Suprapubic skin (tissue), 4 donors: ENCODE measurements at regions not wholly inside any gene's neighbourhood (a gene's known extent, or its start where the extent isn't known, plus 50 kb on each side); places are given as distances from the start of the nearest gene placed in this dataset.

Source experiments
- DNase-seq, 2 donors: peaks; one replicate each; pipeline ENCODE4 v3.0.0-alpha.2; 2019; ENCODE audit warnings: low spot score in 2 of 2
- H3K27ac ChIP-seq: fragments of 200-600 bp; sonication (generic); one replicate; pipeline ENCODE4 v1.5.1; 2019
- H3K27me3 ChIP-seq: fragments of 200-600 bp; sonication (generic); one replicate; pipeline ENCODE4 v1.5.1; 2019
- H3K36me3 ChIP-seq: fragments of 200-600 bp; sonication (generic); one replicate; pipeline ENCODE4 v1.5.1; 2019
- H3K4me1 ChIP-seq: fragments of 200-600 bp; sonication (generic); one replicate; pipeline ENCODE4 v1.5.1; 2019
- H3K4me3 ChIP-seq: fragments of 200-600 bp; sonication (generic); one replicate; pipeline ENCODE4 v1.5.1; 2019; ENCODE audit warnings: mild to moderate bottlenecking
- H3K9me3 ChIP-seq: fragments of 200-600 bp; sonication (generic); one replicate; pipeline ENCODE4 v1.5.1; 2019
- EP300 ChIP-seq: sonication (generic); formaldehyde crosslinking; IDR thresholded peaks from one replicate; pipeline ENCODE4 v1.6.1; 2017; ENCODE audit warnings: antibody characterized with exemption
- POLR2A ChIP-seq, 2 donors: fragments of 450-650 bp; IDR thresholded peaks; one replicate each; pipeline ENCODE4 v1.6.1; 2017; ENCODE audit warnings: antibody characterized with exemption in 2 of 2, mild to moderate bottlenecking in 2 of 2, moderate library complexity in 2 of 2
- POLR2AphosphoS5 ChIP-seq, 3 donors: sonication (generic); formaldehyde crosslinking; IDR thresholded peaks; one replicate each; pipeline ENCODE4 v1.6.1; 2017; ENCODE audit warnings: antibody characterized with exemption in 3 of 3
- WGBS: methylation state at CpG from one replicate; pipeline ENCODE4 v1.1.5; 2018; 5-methylcytosine and 5-hydroxymethylcytosine counted together
- TF ChIP-seq, protein P1 (sequence below), 2 donors: fragments of 200-600 bp in 1 of 2; fragments of 450-650 bp in 1 of 2; sonication (generic) in 1 of 2; IDR thresholded peaks; one replicate each; pipeline ENCODE4 v1.5.1; 2016 to 2019; ENCODE audit warnings: antibody characterized with exemption in 2 of 2, mild to moderate bottlenecking in 1 of 2, moderate library complexity in 1 of 2

DNA sequence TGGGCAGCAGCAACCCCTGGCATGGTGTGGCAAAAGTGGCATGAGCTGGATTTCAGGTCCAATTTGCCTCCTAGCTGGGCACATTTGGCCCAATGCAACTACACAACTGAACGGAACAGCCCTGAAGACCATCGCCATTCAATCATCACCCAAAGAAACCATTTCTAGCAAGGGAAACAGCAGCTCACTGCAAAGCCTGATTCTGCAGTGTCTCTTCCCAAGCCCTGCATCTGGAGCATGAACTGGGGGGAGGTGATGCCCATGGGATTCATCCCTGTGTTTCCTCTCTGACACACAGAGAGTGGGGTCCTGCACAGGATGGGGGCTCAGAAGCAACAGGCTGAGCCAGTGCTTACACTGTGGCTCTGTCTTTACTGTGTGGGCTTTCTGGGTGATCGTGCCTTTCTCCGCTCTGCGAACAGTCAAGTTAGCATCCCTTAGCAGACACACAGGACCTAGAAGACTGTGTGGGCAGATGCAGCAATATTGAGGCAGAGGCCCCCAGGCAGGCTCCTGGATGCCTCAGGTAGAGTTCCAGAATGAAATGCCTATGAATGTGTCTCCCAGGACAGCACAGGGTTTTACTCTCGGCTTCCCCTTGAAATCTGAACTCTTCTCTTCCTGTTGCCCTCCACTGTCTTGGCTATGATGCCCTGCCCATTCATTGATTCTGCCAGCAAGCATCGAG, 91.1 kb upstream of the ALDH1A3 start:
- no peak for TF ChIP-seq EP300
- WGBS, result 86% methylated on average over 5 of the region's 7 CpGs
- Histone ChIP-seq H3K9me3 (no peaks in the 10 kb centered on the region), H3K4me1 (no peaks in the 10 kb centered on the region), H3K27me3 (peaks cover 2% of the 10 kb centered on the region), H3K36me3 (no peaks in the 10 kb centered on the region), H3K4me3 (no peak overlapping the region), H3K27ac (no peak overlapping the region)
- DNase-seq, result no peak

DNA sequence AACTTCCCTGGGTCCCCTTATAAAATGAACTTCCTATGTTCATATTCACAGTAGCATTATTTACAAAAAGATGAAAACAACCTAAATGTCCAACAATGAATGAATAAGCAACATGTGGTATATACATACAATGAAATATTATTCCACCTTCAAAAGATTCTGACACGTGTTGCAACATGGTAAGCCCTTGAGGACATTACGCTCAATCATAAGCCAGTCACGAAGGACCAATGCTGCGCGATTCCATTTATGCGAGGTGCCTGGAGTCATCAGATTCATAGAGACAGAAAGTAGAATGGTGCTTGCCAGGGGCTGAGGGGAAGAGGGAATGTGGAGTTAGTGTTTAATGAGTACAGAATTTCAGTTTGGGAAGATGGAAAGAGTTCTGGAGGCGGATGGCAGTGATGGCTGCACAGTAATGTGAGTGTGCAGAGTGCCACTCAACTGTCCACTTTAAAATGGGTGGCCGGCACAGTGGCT, 88.8 kb upstream of the ALDH1A3 start:
- H3K4me1 ChIP-seq, result no peaks in the 10 kb centered on the region
- H3K36me3 ChIP-seq, result no peaks in the 10 kb centered on the region
- peaks cover 2% of the 10 kb centered on the region for H3K27me3 ChIP-seq
- H3K4me3 ChIP-seq, result no peak overlapping the region
- 72% methylated on average over 8 of the region's 8 CpGs for WGBS
- no peak for DNase-seq
- H3K9me3 ChIP-seq, result no peaks in the 10 kb centered on the region
- no peak overlapping the region for H3K27ac ChIP-seq
- TF ChIP-seq, protein P1, sequence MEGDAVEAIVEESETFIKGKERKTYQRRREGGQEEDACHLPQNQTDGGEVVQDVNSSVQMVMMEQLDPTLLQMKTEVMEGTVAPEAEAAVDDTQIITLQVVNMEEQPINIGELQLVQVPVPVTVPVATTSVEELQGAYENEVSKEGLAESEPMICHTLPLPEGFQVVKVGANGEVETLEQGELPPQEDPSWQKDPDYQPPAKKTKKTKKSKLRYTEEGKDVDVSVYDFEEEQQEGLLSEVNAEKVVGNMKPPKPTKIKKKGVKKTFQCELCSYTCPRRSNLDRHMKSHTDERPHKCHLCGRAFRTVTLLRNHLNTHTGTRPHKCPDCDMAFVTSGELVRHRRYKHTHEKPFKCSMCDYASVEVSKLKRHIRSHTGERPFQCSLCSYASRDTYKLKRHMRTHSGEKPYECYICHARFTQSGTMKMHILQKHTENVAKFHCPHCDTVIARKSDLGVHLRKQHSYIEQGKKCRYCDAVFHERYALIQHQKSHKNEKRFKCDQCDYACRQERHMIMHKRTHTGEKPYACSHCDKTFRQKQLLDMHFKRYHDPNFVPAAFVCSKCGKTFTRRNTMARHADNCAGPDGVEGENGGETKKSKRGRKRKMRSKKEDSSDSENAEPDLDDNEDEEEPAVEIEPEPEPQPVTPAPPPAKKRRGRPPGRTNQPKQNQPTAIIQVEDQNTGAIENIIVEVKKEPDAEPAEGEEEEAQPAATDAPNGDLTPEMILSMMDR (IDR thresholded peaks at IDR 0.05), result no peak
- no peak for TF ChIP-seq EP300
- no peak for TF ChIP-seq POLR2A (IDR thresholded peaks at IDR 0.05)
- no peak for TF ChIP-seq POLR2AphosphoS5 (IDR thresholded peaks at IDR 0.05)

DNA sequence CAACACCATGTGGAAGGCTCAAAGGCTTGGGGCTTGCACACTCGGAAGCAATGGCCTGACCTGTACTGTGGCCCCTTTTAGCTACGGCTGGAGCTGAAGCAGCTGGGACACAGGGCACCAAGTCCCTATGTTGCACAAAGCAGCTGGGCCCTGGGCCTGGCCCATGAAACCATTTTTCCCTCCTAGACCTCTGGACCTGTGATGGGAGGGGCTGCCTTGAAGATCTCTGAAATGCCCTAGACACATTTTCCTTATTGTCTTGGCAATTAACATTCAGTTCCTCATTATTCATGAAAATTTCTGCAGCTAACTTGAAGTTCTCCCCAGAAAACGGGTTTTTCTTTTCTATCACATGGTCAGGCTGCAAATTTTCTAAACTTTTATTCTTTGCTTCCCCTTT, 85.6 kb upstream of the ALDH1A3 start:
- no peak for TF ChIP-seq POLR2AphosphoS5 (IDR thresholded peaks at IDR 0.05)
- TF ChIP-seq, protein P1 (IDR thresholded peaks at IDR 0.05), result no peak
- DNase-seq, result no peak
- WGBS, result 56% methylated on average over 3 of the region's 3 CpGs
- H3K27ac ChIP-seq, result no peak overlapping the region
- H3K4me3 ChIP-seq, result no peak overlapping the region
- H3K36me3 ChIP-seq, result no peaks in the 10 kb centered on the region
- no peaks in the 10 kb centered on the region for H3K27me3 ChIP-seq
- H3K9me3 ChIP-seq, result no peaks in the 10 kb centered on the region
- no peaks in the 10 kb centered on the region for H3K4me1 ChIP-seq

DNA sequence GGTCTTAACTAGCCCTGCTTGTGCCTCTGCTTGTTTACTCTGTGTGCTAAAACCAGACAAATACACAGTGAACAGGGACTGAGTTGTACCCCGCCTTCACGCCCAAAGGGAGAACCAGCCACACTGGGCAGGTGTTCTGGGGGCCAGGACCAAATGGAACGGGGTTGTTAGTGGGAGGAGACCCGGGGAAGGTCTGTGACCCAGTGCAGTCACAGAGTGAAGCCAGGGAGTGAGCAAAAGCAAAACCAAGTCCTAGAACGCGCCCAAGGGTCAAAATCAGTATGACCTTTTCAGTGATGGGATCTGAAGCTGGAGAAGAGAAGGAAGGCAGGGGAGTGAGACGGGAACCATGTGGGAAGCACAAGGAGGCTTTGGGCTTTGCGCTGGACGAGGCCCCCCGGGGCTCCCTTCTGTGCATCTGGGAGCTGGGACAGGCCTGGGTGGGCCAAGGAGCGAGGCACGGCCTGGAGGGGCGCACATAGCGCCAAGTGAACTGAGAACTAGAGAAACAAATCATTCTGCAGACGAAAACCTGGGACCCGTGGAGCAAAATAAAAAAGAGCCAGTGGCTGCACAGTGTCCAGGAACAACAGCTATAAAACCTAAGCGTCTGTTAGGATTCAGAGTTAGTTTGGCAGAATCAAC, 78.3 kb upstream of the ALDH1A3 start:
- no peaks in the 10 kb centered on the region for H3K4me1 ChIP-seq
- no peak for DNase-seq
- H3K36me3 ChIP-seq, result no peaks in the 10 kb centered on the region
- WGBS, result 86% methylated on average over 17 of the region's 17 CpGs
- TF ChIP-seq POLR2A (IDR thresholded peaks at IDR 0.05) (no peak), POLR2AphosphoS5 (IDR thresholded peaks at IDR 0.05) (no peak), EP300 (no peak)
- TF ChIP-seq, protein P1 (IDR thresholded peaks at IDR 0.05), result no peak
- H3K27me3 ChIP-seq, result no peaks in the 10 kb centered on the region
- no peaks in the 10 kb centered on the region for H3K9me3 ChIP-seq
- H3K4me3 ChIP-seq, result no peak overlapping the region
- H3K27ac ChIP-seq, result no peak overlapping the region

DNA sequence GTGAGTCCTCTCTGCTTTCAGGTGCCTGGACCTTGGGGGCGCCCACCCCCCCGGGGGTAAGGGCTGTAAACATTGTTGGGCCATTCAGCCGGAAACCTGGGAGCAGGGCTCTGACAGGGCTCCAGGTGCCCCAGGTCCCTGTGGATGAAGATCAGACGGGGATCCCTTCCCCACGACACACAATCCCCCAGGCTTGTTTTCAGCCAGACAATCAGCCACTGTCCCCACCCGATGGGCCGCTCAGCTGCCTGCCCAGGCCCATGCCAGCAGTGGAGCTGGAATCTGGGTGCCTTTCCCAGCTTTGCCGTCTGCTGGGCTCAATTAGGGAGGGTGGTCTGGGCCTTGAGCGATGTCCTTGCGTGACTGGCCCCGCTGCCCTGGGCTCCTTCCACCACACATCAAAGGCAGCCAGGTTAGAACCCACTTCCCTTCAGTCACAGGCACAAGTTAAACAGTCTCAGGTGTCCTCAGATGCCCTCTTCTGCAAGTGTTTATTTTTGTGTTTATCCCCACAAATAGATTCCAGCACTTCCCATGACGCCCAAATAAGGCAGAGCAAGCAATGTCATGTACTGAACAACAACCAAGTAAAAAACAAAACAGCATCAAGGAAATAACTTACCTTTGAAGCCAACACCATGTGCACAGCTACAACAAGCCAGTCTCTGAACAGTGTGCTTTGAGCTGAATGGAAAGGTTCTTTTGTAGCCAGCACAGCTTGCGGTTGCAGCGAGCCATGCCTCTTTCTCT, 77.0 kb upstream of the ALDH1A3 start:
- TF ChIP-seq POLR2A (IDR thresholded peaks at IDR 0.05), result no peak
- TF ChIP-seq, protein P1 (IDR thresholded peaks at IDR 0.05), result no peak
- no peak for TF ChIP-seq EP300
- TF ChIP-seq POLR2AphosphoS5 (IDR thresholded peaks at IDR 0.05), result no peak
- 81% methylated on average over 3 of the region's 14 CpGs for WGBS
- Histone ChIP-seq H3K9me3 (no peaks in the 10 kb centered on the region), H3K4me3 (no peak overlapping the region), H3K4me1 (no peaks in the 10 kb centered on the region), H3K36me3 (no peaks in the 10 kb centered on the region), H3K27me3 (no peaks in the 10 kb centered on the region), H3K27ac (no peak overlapping the region)
- no peak for DNase-seq
